ENCODE measurements at regions not wholly inside any gene's neighbourhood (a gene's known extent, or its start where the extent isn't known, plus 50 kb on each side); places are given as distances from the start of the nearest gene placed in this dataset.

DNA sequence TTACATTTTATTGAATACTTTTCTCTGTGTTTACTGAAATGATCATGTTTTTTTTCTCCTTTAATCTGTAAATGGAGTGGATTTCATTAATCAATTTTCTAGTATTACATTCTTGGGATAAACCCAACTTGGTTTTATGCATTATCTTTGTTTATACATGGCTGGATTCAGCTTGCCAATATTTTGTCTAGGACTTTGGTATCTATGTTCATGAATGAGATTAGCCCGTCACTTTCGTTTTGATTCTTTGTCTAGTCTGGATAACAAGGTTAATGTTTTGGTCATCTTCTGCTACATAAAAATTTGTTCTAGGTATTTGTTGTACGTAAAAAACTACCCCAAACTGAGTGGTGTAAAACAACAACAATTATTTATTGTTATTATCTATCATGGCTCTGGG is 127.9 kb upstream of the PAX6 start:
- no peaks in the 10 kb centered on the region for H3K27me3 ChIP-seq
- DNase-seq (ENCODE audit: low spot score), result no peak
- no peak overlapping the region for H3K27ac ChIP-seq
- H3K9me3 ChIP-seq, result no peaks in the 10 kb centered on the region
- no peaks in the 10 kb centered on the region for H3K36me3 ChIP-seq
- H3K4me1 ChIP-seq, result no peaks in the 10 kb centered on the region
- H3K4me3 ChIP-seq, result no peak overlapping the region
- TF ChIP-seq, protein P1, sequence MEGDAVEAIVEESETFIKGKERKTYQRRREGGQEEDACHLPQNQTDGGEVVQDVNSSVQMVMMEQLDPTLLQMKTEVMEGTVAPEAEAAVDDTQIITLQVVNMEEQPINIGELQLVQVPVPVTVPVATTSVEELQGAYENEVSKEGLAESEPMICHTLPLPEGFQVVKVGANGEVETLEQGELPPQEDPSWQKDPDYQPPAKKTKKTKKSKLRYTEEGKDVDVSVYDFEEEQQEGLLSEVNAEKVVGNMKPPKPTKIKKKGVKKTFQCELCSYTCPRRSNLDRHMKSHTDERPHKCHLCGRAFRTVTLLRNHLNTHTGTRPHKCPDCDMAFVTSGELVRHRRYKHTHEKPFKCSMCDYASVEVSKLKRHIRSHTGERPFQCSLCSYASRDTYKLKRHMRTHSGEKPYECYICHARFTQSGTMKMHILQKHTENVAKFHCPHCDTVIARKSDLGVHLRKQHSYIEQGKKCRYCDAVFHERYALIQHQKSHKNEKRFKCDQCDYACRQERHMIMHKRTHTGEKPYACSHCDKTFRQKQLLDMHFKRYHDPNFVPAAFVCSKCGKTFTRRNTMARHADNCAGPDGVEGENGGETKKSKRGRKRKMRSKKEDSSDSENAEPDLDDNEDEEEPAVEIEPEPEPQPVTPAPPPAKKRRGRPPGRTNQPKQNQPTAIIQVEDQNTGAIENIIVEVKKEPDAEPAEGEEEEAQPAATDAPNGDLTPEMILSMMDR (IDR thresholded peaks at IDR 0.05), result no peak

DNA sequence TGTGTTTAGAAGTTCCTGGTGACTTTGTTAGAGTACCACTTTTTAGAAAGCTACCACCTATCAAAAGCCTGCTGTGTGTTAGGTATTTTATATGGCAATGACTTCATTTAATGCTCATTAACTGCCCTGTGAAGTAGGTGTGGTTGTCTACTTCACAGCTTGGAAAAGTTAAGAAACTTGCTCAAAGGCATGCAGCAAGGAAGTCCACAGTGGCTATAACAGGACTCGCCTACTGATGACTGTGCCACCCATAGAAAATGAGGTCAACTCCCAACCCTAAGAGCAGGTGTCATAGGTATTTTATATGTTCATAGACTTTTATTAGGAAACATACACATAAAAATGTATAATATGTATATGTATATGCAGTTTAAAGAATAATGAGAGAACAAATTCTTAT is 125.2 kb upstream of the PAX6 start:
- TF ChIP-seq, protein P1 (IDR thresholded peaks at IDR 0.05), result no peak
- Histone ChIP-seq H3K27me3 (no peaks in the 10 kb centered on the region), H3K9me3 (no peaks in the 10 kb centered on the region), H3K27ac (no peak overlapping the region), H3K4me3 (no peak overlapping the region), H3K4me1 (no peaks in the 10 kb centered on the region), H3K36me3 (no peaks in the 10 kb centered on the region)
- DNase-seq (ENCODE audit: low spot score), result no peak

DNA sequence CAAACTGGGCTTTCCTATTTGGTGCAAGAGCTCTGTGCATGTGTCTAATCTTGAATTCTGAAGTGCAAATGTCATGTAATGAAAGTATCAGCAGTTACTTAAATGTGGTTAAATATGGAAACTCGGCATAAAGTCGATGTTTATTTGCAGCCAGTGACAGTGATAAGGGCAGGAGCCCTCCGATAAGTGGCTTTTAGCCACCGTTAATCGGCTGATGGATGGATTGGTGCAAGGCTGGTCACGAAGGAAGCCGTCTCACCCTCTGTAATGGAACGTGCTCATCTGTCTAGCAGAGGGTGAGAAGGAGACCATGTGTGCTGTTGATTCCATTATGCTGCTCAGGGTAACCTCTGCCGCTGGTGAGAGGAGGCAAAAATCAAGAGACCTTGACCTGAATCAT is 121.8 kb upstream of the PAX6 start:
- H3K36me3 ChIP-seq, result no peaks in the 10 kb centered on the region
- DNase-seq (ENCODE audit: low spot score), result no peak
- H3K9me3 ChIP-seq, result no peaks in the 10 kb centered on the region
- no peak overlapping the region for H3K4me3 ChIP-seq
- H3K4me1 ChIP-seq, result no peaks in the 10 kb centered on the region
- H3K27me3 ChIP-seq, result no peaks in the 10 kb centered on the region
- no peak overlapping the region for H3K27ac ChIP-seq
- TF ChIP-seq, protein P1 (IDR thresholded peaks at IDR 0.05), result no peak

DNA sequence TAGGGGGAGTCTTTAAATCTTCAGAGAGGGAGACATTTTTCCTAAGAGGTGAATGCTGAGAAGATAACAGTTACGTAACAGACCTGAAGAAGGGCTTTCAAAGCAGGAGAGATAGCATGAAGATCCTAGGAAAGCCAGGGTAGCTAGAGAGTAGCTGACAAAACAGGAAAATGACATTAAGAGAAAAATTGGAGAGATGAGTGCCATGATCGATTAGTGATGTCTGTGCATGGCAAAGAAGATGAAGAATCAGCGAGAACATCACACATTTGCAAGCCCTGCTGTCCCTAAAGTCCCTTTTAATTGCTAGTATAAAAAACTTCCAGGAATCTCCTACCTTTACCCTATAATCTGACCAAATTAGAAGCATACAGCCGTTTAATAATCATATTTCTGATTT is 116.9 kb upstream of the PAX6 start:
- H3K27ac ChIP-seq, result no peak overlapping the region
- no peaks in the 10 kb centered on the region for H3K27me3 ChIP-seq
- no peaks in the 10 kb centered on the region for H3K4me1 ChIP-seq
- no peaks in the 10 kb centered on the region for H3K9me3 ChIP-seq
- TF ChIP-seq, protein P1 (IDR thresholded peaks at IDR 0.05), result no peak
- no peaks in the 10 kb centered on the region for H3K36me3 ChIP-seq
- H3K4me3 ChIP-seq, result no peak overlapping the region
- no peak for DNase-seq (ENCODE audit: low spot score)

DNA sequence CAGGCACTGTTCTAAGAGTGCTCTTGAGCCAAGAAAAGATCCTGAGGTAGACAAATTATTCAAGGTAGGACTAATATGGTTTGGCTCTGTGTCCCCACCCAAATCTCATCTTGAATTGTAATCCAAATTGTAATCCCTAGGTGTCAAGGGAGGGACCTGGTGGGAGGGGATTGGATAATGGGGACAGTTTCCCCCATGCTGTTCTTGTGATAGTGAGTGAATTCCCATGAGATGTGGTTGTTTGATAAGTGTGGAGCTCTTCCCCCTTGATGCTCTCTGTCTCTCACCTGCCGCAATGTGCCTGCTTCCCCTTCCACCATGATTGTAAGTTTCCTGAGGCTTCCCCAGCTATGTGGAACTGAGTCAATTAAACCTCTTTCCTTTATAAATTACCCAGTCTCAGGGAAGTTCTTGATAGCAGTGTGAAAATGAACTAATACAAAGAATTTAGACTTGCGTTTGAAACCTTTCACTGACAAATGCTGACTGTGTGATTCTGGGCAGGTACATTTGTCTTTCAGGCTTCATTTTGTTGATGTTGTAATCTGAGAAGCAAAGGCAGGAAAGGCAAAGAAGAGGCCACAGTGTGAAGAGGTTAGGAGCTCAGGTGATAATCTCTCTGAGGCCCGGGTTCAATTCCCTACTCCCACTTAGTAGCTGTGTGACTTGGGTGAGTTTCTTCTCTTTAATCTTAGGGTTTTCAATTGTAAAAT is 115.8 kb upstream of the PAX6 start:
- Histone ChIP-seq H3K4me1 (no peaks in the 10 kb centered on the region), H3K36me3 (no peaks in the 10 kb centered on the region), H3K9me3 (no peaks in the 10 kb centered on the region), H3K27ac (no peak overlapping the region), H3K4me3 (no peak overlapping the region), H3K27me3 (no peaks in the 10 kb centered on the region)
- no peak for DNase-seq (ENCODE audit: low spot score)
- TF ChIP-seq, protein P1 (IDR thresholded peaks at IDR 0.05), result no peak

DNA sequence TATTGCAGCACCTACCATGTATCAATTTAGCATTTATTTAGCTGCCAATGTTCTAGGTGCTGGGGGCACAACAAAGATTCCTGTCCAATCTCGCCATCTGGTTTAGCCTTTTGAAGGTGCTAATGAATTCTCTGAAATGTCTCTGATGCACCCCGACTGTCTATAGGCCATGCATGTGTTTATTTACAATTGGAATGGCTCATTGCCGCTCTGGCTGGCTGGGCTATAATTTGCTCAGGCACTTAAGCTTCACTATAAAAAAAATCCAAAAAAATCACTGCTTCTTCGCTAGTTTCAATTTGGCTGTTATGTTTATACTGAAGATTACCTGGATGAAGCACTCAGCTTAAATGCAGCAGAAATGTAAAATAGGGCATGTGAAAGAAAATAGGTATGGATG is 115.0 kb upstream of the PAX6 start:
- Histone ChIP-seq H3K4me1 (no peaks in the 10 kb centered on the region), H3K27me3 (no peaks in the 10 kb centered on the region), H3K9me3 (no peaks in the 10 kb centered on the region), H3K36me3 (no peaks in the 10 kb centered on the region), H3K4me3 (no peak overlapping the region), H3K27ac (no peak overlapping the region)
- no peak for DNase-seq (ENCODE audit: low spot score)
- TF ChIP-seq, protein P1 (IDR thresholded peaks at IDR 0.05), result no peak

Measured in right atrium auricular region (tissue), 2 donors.